ENCODE measurements at regions not wholly inside any gene's neighbourhood (a gene's known extent, or its start where the extent isn't known, plus 50 kb on each side); places are given as distances from the start of the nearest gene placed in this dataset.

GRCh38 chr14:65312859-65313258, 99.7 kb upstream of the FUT8 start:
- no peaks in the 10 kb centered on the region for H3K36me3 ChIP-seq
- no peaks in the 10 kb centered on the region for H3K9me3 ChIP-seq (replicated peaks)
- H3K4me1 ChIP-seq: no peaks in the 10 kb centered on the region
- no peaks in the 10 kb centered on the region for H3K27me3 ChIP-seq
- no peak overlapping the region for H3K27ac ChIP-seq
- DNase-seq: peak in 1 of 2 experiments; percentile 3
- H3K4me3 ChIP-seq: no peak overlapping the region

GRCh38 chr14:65318636-65319506, 93.7 kb upstream of the FUT8 start:
- no peak overlapping the region for H3K4me3 ChIP-seq
- H3K27ac ChIP-seq: no peak overlapping the region
- no peaks in the 10 kb centered on the region for H3K36me3 ChIP-seq
- no peaks in the 10 kb centered on the region for H3K27me3 ChIP-seq
- H3K9me3 ChIP-seq (replicated peaks): no peaks in the 10 kb centered on the region
- H3K4me1 ChIP-seq: no peaks in the 10 kb centered on the region
- DNase-seq: no peak

DNA sequence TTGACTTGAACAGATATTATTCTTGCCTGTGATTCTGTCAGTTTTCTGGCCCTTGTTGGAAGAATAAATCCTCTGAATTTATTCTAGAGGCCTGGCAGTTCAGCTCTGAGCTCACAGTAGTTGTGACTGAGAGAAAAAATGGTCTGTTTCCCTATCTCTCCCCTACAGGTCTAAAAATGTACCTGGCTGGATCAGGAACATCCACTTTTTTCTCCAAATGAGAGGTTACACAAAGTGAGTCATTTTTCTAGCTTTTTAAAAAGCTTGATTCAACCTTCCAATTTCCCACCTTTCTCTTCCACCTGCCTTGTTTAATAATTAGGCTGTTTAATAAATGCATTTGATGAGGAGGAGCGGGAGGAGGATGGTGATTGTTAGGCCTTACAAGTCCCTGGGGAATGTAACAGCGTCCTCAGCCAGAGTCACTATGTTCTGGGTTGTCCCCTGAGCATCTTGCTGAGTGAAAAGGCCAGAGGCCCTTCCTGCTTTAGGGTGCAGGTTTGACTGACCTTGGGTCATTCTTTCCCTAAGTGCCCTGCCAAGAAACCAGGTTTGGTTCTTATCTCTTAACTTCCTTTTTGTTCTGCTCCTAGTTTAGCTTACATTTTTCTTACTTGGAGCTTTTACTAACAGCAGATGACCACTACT, 91.7 kb upstream of the FUT8 start:
- DNase-seq: no peak
- no peaks in the 10 kb centered on the region for H3K36me3 ChIP-seq
- no peak overlapping the region for H3K4me3 ChIP-seq
- H3K9me3 ChIP-seq (replicated peaks): no peaks in the 10 kb centered on the region
- no peaks in the 10 kb centered on the region for H3K27me3 ChIP-seq
- H3K27ac ChIP-seq: no peak overlapping the region
- H3K4me1 ChIP-seq: no peaks in the 10 kb centered on the region

- Histone ChIP-seq H3K36me3 (no peaks in the 10 kb centered on the region), H3K4me1 (no peaks in the 10 kb centered on the region), H3K9me3 (replicated peaks) (no peaks in the 10 kb centered on the region), H3K4me3 (no peak overlapping the region), H3K27me3 (no peaks in the 10 kb centered on the region), H3K27ac (no peak overlapping the region)
- DNase-seq: peak; percentile 51 to 62
Observed at GRCh38 chr14:65321370-65321875, 91.1 kb upstream of the FUT8 start.

DNA sequence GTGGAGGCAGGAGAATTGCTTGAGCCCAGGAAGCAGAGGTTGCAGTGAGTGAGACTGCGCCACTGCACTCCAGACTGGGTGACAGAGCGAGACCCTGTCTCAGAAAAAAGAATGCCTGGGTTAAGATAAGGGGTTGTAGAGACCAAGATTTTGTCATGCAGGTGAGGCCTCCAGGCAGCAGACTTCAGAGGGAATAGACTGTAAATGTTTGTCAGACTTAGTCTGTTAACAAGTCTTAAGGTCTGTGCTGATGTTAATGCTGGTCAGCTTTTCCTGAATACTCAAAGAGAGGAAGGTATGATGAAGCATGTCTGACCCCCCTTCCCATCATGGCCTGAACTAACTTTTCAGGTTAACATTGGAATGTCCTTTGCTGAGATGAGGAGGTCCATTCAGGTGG, 83.0 kb upstream of the FUT8 start:
- Histone ChIP-seq H3K36me3 (no peaks in the 10 kb centered on the region), H3K4me3 (no peak overlapping the region), H3K4me1 (no peaks in the 10 kb centered on the region), H3K27me3 (no peaks in the 10 kb centered on the region), H3K27ac (no peak overlapping the region), H3K9me3 (replicated peaks) (no peaks in the 10 kb centered on the region)
- no peak for DNase-seq

DNA sequence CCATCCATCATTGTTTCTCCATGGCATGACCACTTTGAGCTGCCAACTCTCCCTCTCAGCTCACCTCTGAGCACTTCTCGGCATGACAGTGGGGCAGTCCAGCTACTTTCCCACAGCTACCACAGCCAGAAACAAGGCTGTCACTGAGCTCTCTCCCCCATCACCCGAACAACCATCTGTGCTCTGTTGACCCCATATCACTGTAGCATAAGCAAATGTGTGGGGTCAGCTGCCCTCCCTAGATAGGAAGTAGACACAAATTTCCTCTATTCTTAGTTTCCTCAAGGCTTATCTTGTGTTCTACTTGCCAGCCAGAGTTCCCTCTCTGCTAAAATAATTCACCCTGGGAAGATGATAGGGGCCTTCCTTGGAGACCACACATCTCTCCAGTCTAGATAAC, 82.6 kb upstream of the FUT8 start:
- DNase-seq: no peak
- Histone ChIP-seq H3K4me1 (no peaks in the 10 kb centered on the region), H3K27me3 (no peaks in the 10 kb centered on the region), H3K9me3 (replicated peaks) (no peaks in the 10 kb centered on the region), H3K27ac (no peak overlapping the region), H3K36me3 (no peaks in the 10 kb centered on the region), H3K4me3 (no peak overlapping the region)

- H3K36me3 ChIP-seq: no peaks in the 10 kb centered on the region
- no peak overlapping the region for H3K4me3 ChIP-seq
- no peaks in the 10 kb centered on the region for H3K9me3 ChIP-seq (replicated peaks)
- no peak overlapping the region for H3K27ac ChIP-seq
- DNase-seq: no peak
- H3K4me1 ChIP-seq: no peaks in the 10 kb centered on the region
- H3K27me3 ChIP-seq: no peaks in the 10 kb centered on the region
Observed at GRCh38 chr14:65330416-65330815, 82.1 kb upstream of the FUT8 start.

DNA sequence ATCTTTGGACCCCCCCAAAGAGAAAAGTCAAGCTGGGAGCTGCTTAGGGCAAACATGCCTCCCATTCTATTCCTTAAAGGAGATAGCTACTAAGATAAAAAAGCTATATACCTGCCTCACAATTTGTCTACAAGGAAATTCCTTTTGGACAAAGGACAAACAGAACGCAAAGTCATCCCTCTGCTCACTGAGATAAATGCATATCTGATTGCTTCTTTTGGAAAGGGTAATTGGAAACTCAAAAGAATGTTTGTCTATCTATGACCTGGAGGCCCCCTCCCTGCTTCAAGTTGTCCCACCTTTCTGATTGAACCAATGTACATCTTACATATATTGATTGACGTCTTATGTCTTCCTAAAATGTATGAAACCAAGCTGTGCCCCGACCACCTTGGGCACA, 80.9 kb upstream of the FUT8 start:
- Histone ChIP-seq H3K27me3 (no peaks in the 10 kb centered on the region), H3K36me3 (no peaks in the 10 kb centered on the region), H3K4me3 (no peak overlapping the region), H3K9me3 (replicated peaks) (no peaks in the 10 kb centered on the region), H3K27ac (no peak overlapping the region), H3K4me1 (no peaks in the 10 kb centered on the region)
- DNase-seq: no peak

DNA sequence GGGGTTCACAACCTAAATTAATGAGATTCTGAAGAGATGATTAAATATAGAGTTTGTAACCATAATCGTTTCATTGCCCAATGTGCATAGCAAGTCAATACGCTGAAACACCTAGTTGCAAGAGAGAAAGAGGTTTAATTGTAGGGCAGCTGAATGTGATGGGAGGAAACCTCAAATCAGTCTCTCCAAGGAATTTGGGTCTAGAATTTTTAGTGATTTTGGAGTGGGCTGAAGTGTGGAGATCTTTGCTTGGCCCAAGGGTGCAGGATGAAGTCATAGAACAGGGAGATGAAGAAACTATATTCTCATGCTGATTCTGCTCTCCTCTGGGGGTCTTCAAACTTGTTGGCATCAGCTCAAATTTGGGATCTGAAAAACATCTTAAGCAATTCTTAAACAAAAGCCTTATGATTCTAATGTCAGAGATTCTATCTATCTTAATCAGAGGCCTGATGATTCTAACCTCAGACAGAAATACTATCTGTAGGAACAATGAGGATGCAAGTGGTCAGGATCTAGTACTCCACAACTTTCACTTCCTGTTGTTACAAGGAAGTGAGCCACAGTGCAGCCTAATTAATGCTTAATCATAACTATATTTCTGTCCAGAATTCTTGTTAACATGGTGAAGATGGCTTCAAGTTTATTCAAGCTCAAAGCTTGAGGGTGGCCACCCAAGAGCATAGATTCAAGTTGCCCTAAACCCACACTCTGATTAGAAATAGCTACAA, 80.2 kb upstream of the FUT8 start:
- Histone ChIP-seq H3K27ac (no peak overlapping the region), H3K27me3 (no peaks in the 10 kb centered on the region), H3K36me3 (no peaks in the 10 kb centered on the region), H3K4me1 (no peaks in the 10 kb centered on the region), H3K4me3 (no peak overlapping the region), H3K9me3 (replicated peaks) (no peaks in the 10 kb centered on the region)
- no peak for DNase-seq

DNA sequence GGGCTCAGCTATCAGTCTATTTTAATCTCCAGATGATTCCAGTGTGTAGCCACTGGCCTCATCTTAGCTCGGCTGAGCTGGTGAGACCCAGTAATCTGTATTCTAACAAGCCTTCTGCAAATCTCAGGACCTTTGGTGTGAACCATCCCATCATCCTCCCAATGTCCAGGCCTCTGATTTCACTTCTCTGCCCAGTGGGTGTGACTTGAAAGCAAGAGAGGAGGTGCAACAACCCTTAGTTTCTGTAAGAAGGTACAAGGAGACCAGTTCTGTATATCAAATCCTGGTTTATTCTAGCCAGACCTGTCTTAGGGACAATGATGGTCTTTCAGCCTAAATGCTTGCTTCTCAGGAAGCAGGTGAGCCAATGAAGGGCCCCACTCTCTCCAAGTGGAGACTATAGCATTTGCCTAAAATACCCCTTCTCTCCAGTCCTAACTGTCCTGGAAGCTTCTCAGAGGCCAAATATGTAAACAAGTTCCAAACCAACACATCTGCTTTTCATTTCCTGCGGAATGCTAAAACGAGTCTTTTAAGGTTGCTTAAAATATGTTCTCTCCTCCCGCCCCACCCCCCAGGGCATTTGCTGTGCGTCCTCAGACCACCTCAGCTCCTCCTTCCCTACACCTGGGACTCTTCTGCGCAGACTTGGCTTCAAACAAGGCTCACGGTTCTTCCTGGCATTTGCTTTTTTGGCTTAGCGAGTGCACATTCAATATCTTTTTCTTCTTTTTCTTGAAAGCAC, 78.4 kb upstream of the FUT8 start:
- H3K36me3 ChIP-seq: no peaks in the 10 kb centered on the region
- H3K9me3 ChIP-seq (replicated peaks): no peaks in the 10 kb centered on the region
- H3K27me3 ChIP-seq: no peaks in the 10 kb centered on the region
- H3K27ac ChIP-seq: no peak overlapping the region
- H3K4me1 ChIP-seq: no peaks in the 10 kb centered on the region
- H3K4me3 ChIP-seq: no peak overlapping the region
- no peak for DNase-seq

- Histone ChIP-seq H3K4me3 (no peak overlapping the region), H3K27me3 (no peaks in the 10 kb centered on the region), H3K4me1 (no peaks in the 10 kb centered on the region), H3K36me3 (no peaks in the 10 kb centered on the region), H3K9me3 (replicated peaks) (no peaks in the 10 kb centered on the region), H3K27ac (no peak overlapping the region)
- no peak for DNase-seq
Observed at GRCh38 chr14:65334765-65335410, 77.6 kb upstream of the FUT8 start.

- Histone ChIP-seq H3K9me3 (replicated peaks) (no peaks in the 10 kb centered on the region), H3K27me3 (no peaks in the 10 kb centered on the region), H3K36me3 (no peaks in the 10 kb centered on the region), H3K4me3 (no peak overlapping the region), H3K27ac (no peak overlapping the region), H3K4me1 (no peaks in the 10 kb centered on the region)
- no peak for DNase-seq
Observed at GRCh38 chr14:65335411-65335947, 77.1 kb upstream of the FUT8 start.

- Histone ChIP-seq H3K9me3 (replicated peaks) (no peaks in the 10 kb centered on the region), H3K4me3 (no peak overlapping the region), H3K36me3 (no peaks in the 10 kb centered on the region), H3K27ac (no peak overlapping the region), H3K4me1 (no peaks in the 10 kb centered on the region), H3K27me3 (no peaks in the 10 kb centered on the region)
- DNase-seq: no peak
Observed at GRCh38 chr14:65336191-65336591, 76.3 kb upstream of the FUT8 start.

GRCh38 chr14:65339866-65340265, 72.7 kb upstream of the FUT8 start:
- no peaks in the 10 kb centered on the region for H3K9me3 ChIP-seq (replicated peaks)

More at GRCh38 chr14:65339866-65340265, 72.7 kb upstream of the FUT8 start:
- no peak for DNase-seq
- Histone ChIP-seq H3K36me3 (no peaks in the 10 kb centered on the region), H3K27ac (no peak overlapping the region), H3K27me3 (no peaks in the 10 kb centered on the region), H3K4me1 (no peaks in the 10 kb centered on the region), H3K4me3 (no peak overlapping the region)
